AG09309 (cell line): ENCODE measurements at regions not wholly inside any gene's neighbourhood (a gene's known extent, or its start where the extent isn't known, plus 50 kb on each side); places are given as distances from the start of the nearest gene placed in this dataset.

ENCODE experiments used
- DNase-seq: peaks from one replicate; pipeline ENCODE4 v3.0.0-alpha.2; 2010; ENCODE audit warnings: low read depth
- H3K4me3 ChIP-seq: 2 replicates; pipeline ENCODE4 v1.5.1; 2011; ENCODE audit warnings: mild to moderate bottlenecking, low read depth, low read length, moderate library complexity; ENCODE audit not compliant: control insufficient read depth
- CTCF ChIP-seq: IDR thresholded peaks from 2 replicates; pipeline ENCODE4 v1.5.1; 2011; ENCODE audit warnings: mild to moderate bottlenecking, low read depth, low read length, inconsistent platforms; ENCODE audit not compliant: insufficient read depth, control insufficient read depth; ENCODE audit errors: missing control alignments

- TF ChIP-seq CTCF = no peak
- no peak overlapping the region for H3K4me3 ChIP-seq
- no peak for DNase-seq
These were observed 484.0 kb upstream of the ID2 start for GRCh38 chr2:8197825-8198224.

- no peak overlapping the region for H3K4me3 ChIP-seq
- DNase-seq = no peak
- TF ChIP-seq CTCF = no peak
These were observed 483.0 kb upstream of the ID2 start for GRCh38 chr2:8198766-8199382.

- H3K4me3 ChIP-seq = no peak overlapping the region
- TF ChIP-seq CTCF = no peak
- no peak for DNase-seq
These were observed 479.7 kb upstream of the ID2 start for GRCh38 chr2:8202132-8202531.

GRCh38 chr2:8203364-8203763, 478.5 kb upstream of the ID2 start:
- H3K4me3 ChIP-seq = no peak overlapping the region
- DNase-seq = no peak
- no peak for TF ChIP-seq CTCF

GRCh38 chr2:8204711-8205110, 477.1 kb upstream of the ID2 start:
- H3K4me3 ChIP-seq = no peak overlapping the region
- TF ChIP-seq CTCF = no peak
- DNase-seq = no peak

GRCh38 chr2:8209494-8209893, 472.4 kb upstream of the ID2 start:
- H3K4me3 ChIP-seq = no peak overlapping the region
- no peak for TF ChIP-seq CTCF
- no peak for DNase-seq

- no peak for TF ChIP-seq CTCF
- H3K4me3 ChIP-seq = no peak overlapping the region
- DNase-seq = no peak
These were observed 470.5 kb upstream of the ID2 start for GRCh38 chr2:8211384-8211783.
